HG03039 (cell line): ENCODE measurements at regions not wholly inside any gene's neighbourhood (a gene's known extent, or its start where the extent isn't known, plus 50 kb on each side); places are given as distances from the start of the nearest gene placed in this dataset.

ENCODE experiments used
- ATAC-seq: cut with Tn5 transposase; IDR thresholded peaks from one replicate; pipeline ENCODE4 v1.9.1; 2021; ENCODE audit warnings: mild to moderate bottlenecking, moderate library complexity; ENCODE audit not compliant: unreplicated experiment

GRCh38 chr12:127711108-127711507 is 555.9 kb upstream of the TMEM132C start:
- ATAC-seq, result no peak

- no peak for ATAC-seq
Measured at GRCh38 chr12:127712561-127712960, 554.4 kb upstream of the TMEM132C start.

- ATAC-seq, result no peak
Measured at GRCh38 chr12:127716166-127716565, 550.8 kb upstream of the TMEM132C start.

GRCh38 chr12:127717278-127717677 is 549.7 kb upstream of the TMEM132C start:
- ATAC-seq, result no peak

- ATAC-seq, result no peak
Measured at GRCh38 chr12:127720334-127720733, 546.6 kb upstream of the TMEM132C start.

GRCh38 chr12:127722611-127723010 is 544.4 kb upstream of the TMEM132C start:
- no peak for ATAC-seq

GRCh38 chr12:127723251-127723650 is 543.7 kb upstream of the TMEM132C start:
- ATAC-seq, result no peak

GRCh38 chr12:127726671-127727315 is 540.2 kb upstream of the TMEM132C start:
- no peak for ATAC-seq

- ATAC-seq, result no peak
Measured at GRCh38 chr12:127728285-127728684, 538.7 kb upstream of the TMEM132C start.

GRCh38 chr12:127728729-127729128 is 538.2 kb upstream of the TMEM132C start:
- no peak for ATAC-seq

- ATAC-seq, result no peak
Measured at GRCh38 chr12:127729381-127729780, 537.6 kb upstream of the TMEM132C start.

- ATAC-seq, result no peak
Measured at GRCh38 chr12:127731657-127732056, 535.3 kb upstream of the TMEM132C start.

- ATAC-seq, result no peak
Measured at GRCh38 chr12:127742231-127742630, 524.7 kb upstream of the TMEM132C start.

GRCh38 chr12:127745469-127746212 is 521.3 kb upstream of the TMEM132C start:
- no peak for ATAC-seq

- ATAC-seq, result no peak
Measured at GRCh38 chr12:127749416-127749815, 517.6 kb upstream of the TMEM132C start.

GRCh38 chr12:127750076-127750840 is 516.7 kb upstream of the TMEM132C start:
- no peak for ATAC-seq

GRCh38 chr12:127752802-127753201 is 514.2 kb upstream of the TMEM132C start:
- no peak for ATAC-seq

- ATAC-seq, result no peak
Measured at GRCh38 chr12:127760357-127760756, 506.6 kb upstream of the TMEM132C start.

GRCh38 chr12:127760996-127761395 is 506.0 kb upstream of the TMEM132C start:
- ATAC-seq, result no peak

GRCh38 chr12:127761880-127762279 is 505.1 kb upstream of the TMEM132C start:
- ATAC-seq, result no peak

GRCh38 chr12:127767656-127768055 is 499.3 kb upstream of the TMEM132C start:
- ATAC-seq, result no peak

GRCh38 chr12:127770118-127770517 is 496.9 kb upstream of the TMEM132C start:
- ATAC-seq, result no peak
